ENCODE measurements at regions not wholly inside any gene's neighbourhood (a gene's known extent, or its start where the extent isn't known, plus 50 kb on each side); places are given as distances from the start of the nearest gene placed in this dataset.

DNA sequence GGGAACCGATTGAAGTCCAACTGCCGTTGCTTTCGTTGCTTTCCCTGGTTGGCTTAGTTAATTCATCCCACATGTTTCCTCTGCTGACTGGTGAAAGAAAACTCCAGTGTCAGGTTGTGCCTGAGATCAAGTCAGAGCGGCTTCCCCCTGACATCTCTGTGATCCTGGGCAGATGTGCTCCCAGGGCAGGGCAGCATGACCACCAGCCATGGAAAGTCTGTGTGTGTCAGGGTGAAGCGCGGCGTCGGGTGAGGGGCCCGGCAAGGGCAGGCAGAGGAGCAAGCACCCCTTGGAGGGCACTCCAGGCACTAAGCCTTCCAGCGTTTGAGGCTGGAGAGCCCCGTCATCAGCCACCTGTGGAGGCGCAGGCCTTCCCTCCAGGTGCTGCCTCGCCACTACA, 54.5 kb upstream of the IGF1 start:
- DNase-seq (ENCODE audit: low spot score): no peak

DNA sequence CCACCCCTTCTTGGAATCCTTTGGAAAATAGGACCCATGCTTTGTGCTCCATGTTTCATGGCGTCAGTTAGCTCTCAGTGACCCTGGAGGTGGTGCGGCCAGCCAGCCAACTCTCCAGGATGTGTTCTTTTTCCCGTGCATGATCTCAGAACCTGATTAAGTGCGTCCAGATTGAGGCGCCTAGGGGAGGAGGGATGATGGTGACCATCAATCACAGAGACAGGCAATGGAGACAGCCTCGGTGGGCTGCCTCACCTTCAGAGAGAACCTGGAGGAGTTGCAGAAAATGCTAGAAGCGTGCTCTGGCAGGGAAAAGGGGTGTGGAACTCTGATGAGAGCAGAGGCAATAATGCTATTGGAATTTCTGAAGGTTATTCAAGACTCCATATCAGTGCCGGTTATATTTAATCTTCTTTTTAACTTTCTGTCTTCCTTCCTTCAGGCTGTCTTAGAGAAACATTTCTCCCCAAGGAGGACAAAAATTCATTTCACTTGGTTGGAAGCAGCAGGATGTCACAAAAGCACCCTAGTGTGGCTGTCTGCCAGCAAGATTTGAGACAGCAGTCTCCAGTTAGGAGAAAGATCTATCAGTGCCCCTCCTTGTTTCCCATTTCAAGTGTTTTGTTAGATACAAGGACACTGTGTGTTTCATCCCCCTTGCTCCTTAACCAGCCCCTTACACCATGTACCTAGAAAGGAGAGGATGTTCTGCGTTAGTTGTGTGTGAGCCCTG, 53.3 kb upstream of the IGF1 start:
- no peak for DNase-seq (ENCODE audit: low spot score)
